ENCODE measurements at regions not wholly inside any gene's neighbourhood (a gene's known extent, or its start where the extent isn't known, plus 50 kb on each side); places are given as distances from the start of the nearest gene placed in this dataset.

GRCh38 chr11:25890626-25891260, 441.2 kb upstream of the ANO3 start:
- TF ChIP-seq POLR2A (IDR thresholded peaks at IDR 0.05; ENCODE audit: low read length) (no peak), GATA1 (IDR thresholded peaks at IDR 0.05; ENCODE audit: low read depth, low read length) (no peak)

All from erythroblast (primary cell).